Endothelial cell of umbilical vein (primary cell): ENCODE measurements at regions not wholly inside any gene's neighbourhood (a gene's known extent, or its start where the extent isn't known, plus 50 kb on each side); places are given as distances from the start of the nearest gene placed in this dataset.
"Not testable (repeated sequence)": the region's sequence is repeated elsewhere in the genome, so short reads cannot be mapped to it uniquely, and the experiment has no call there.

Experiments used
- BruUV-seq: library from RNA; stranded (reverse); fragments of 400-500 nt; replicated peaks from 2 replicates; lab custom pipeline; 2021; lab: Mats Ljungman, UMichigan
- CTCF ChIA-PET: fragments of 300-600, 350-600 bp; sonication (Branson Sonifier 250); formaldehyde crosslinking; loops from one replicate; lab custom pipeline; 2021; ENCODE audit warnings: antibody characterized with exemption, inconsistent platforms; lab: Charles Lee
- POLR2A ChIA-PET: fragments of 300-600, 350-600 bp; sonication (Branson Sonifier 250); formaldehyde crosslinking; loops from one replicate; lab custom pipeline; 2021; ENCODE audit warnings: antibody characterized with exemption, inconsistent platforms; lab: Charles Lee
- DNase-seq: peaks from one replicate; pipeline ENCODE4 v3.0.0-alpha.2; 2011; ENCODE audit warnings: low read depth, low spot score
- FAIRE-seq: peaks from 2 replicates; lab custom pipeline; 2011; peaks lifted over from hg19 to GRCh38; lab: Jason Lieb, UNC
- H2AFZ ChIP-seq: 2 replicates; pipeline ENCODE4 v1.6.0; 2012; ENCODE audit warnings: low read depth, low read length, control low read depth, inconsistent platforms
- H3K27ac ChIP-seq: 2 replicates; pipeline ENCODE4 v1.5.1; 2011; ENCODE audit warnings: low read depth, mild to moderate bottlenecking, control low read depth, low read length, moderate library complexity; ENCODE audit not compliant: insufficient read depth
- H3K27me3 ChIP-seq, 2 experiments: 2 replicates each; pipeline versions ENCODE4 v1.6.0 to v1.6.1; 2011; ENCODE audit warnings: low read length in 2 of 2, mixed read lengths in 1 of 2; ENCODE audit not compliant: control insufficient read depth in 2 of 2, insufficient read depth in 2 of 2
- H3K36me3 ChIP-seq, 2 experiments: 2 replicates in 1 of 2; 3 replicates in 1 of 2; pipeline ENCODE4 v1.5.1; 2011; ENCODE audit warnings: low read length in 2 of 2, mild to moderate bottlenecking in 1 of 2, moderate library complexity in 1 of 2; ENCODE audit not compliant: control insufficient read depth in 2 of 2, insufficient read depth in 2 of 2; ENCODE audit errors: extremely low read depth in 1 of 2
- H3K4me1 ChIP-seq: 3 replicates; pipeline ENCODE4 v1.5.1; 2011; ENCODE audit warnings: mild to moderate bottlenecking, low read length; ENCODE audit not compliant: control insufficient read depth, insufficient read depth; ENCODE audit errors: extremely low read depth
- H3K4me2 ChIP-seq: 2 replicates; pipeline ENCODE4 v1.6.1; 2011; ENCODE audit warnings: low read length, control low read depth, mixed read lengths; ENCODE audit not compliant: insufficient read depth
- H3K4me3 ChIP-seq, 3 experiments: fragments of 200-600 bp in 1 of 3; sonication (generic), shearing (Covaris generic) in 1 of 3; replicated peaks in 1 of 3; 2 replicates each; pipeline ENCODE4 v1.5.1; 2011 to 2016; ENCODE audit warnings: control low read depth in 3 of 3, low read length in 3 of 3, mild to moderate bottlenecking in 2 of 3, inconsistent platforms in 1 of 3, low read depth in 1 of 3, moderate library complexity in 1 of 3; ENCODE audit not compliant: insufficient read depth in 1 of 3
- H3K79me2 ChIP-seq: 2 replicates; pipeline ENCODE4 v1.6.0; 2012; ENCODE audit warnings: low read length, inconsistent platforms; ENCODE audit not compliant: control insufficient read depth, insufficient read depth
- H3K9ac ChIP-seq: replicated peaks from 2 replicates; pipeline ENCODE3; 2011; ENCODE audit warnings: low read length, control low read depth; ENCODE audit not compliant: insufficient read depth; ENCODE audit errors: extremely low read depth
- H3K9me1 ChIP-seq: replicated peaks from 3 replicates; pipeline ENCODE4 v1.6.0; 2011; ENCODE audit warnings: mild to moderate bottlenecking, low read length; ENCODE audit not compliant: control insufficient read depth, insufficient read depth; ENCODE audit errors: extremely low read depth
- H3K9me3 ChIP-seq: replicated peaks from 2 replicates; pipeline ENCODE4 v1.5.1; 2012; ENCODE audit warnings: low read length, inconsistent platforms; ENCODE audit not compliant: control insufficient read depth, insufficient read depth
- H4K20me1 ChIP-seq: replicated peaks from 2 replicates; pipeline ENCODE3; 2011; ENCODE audit warnings: mild to moderate bottlenecking, low read length; ENCODE audit not compliant: control insufficient read depth, insufficient read depth; ENCODE audit errors: extremely low read depth
- dilution Hi-C: fragments of 300-500 bp; cut with MboI; formaldehyde crosslinking; loops from one replicate; pipeline ENCODE4 v1.15.0; 2019; ENCODE audit warnings: low sequenced_read_pairs; ENCODE audit not compliant: extremely low pct_ligation_motif_present
- intact Hi-C: fragments of 100-400 bp; cut with micrococcal nuclease; formaldehyde crosslinking; loops from one replicate; pipeline ENCODE4 v1.10.0; 2022

- CTCF ChIA-PET, H3K4me2 ChIP-seq, H3K36me3 ChIP-seq, BruUV-seq, H3K9me3 ChIP-seq, H3K4me1 ChIP-seq, DNase-seq, H4K20me1 ChIP-seq, dilution Hi-C loops, H3K9me1 ChIP-seq, FAIRE-seq, H3K4me3 ChIP-seq, POLR2A ChIA-PET, intact Hi-C loops, H3K27me3 ChIP-seq, H2AFZ ChIP-seq, H3K27ac ChIP-seq, H3K9ac ChIP-seq, H3K79me2 ChIP-seq: not testable (repeated sequence)
Measured at GRCh38 chr7:67335165-67335564, 338.5 kb downstream of the TYW1 start.

- H3K9ac ChIP-seq, H3K4me1 ChIP-seq, H3K9me3 ChIP-seq, H4K20me1 ChIP-seq, BruUV-seq, dilution Hi-C loops, H3K4me3 ChIP-seq, H2AFZ ChIP-seq, H3K4me2 ChIP-seq, H3K9me1 ChIP-seq, FAIRE-seq, DNase-seq, H3K79me2 ChIP-seq, CTCF ChIA-PET, H3K27me3 ChIP-seq, H3K36me3 ChIP-seq, H3K27ac ChIP-seq, POLR2A ChIA-PET, intact Hi-C loops: not testable (repeated sequence)
Measured at GRCh38 chr7:67335663-67336062, 339.0 kb downstream of the TYW1 start.

GRCh38 chr7:67338545-67338944, 341.9 kb downstream of the TYW1 start:
- FAIRE-seq, H3K79me2 ChIP-seq, H3K4me2 ChIP-seq, H3K9me1 ChIP-seq, BruUV-seq, DNase-seq, intact Hi-C loops, H3K9ac ChIP-seq, CTCF ChIA-PET, H3K9me3 ChIP-seq, H3K27ac ChIP-seq, dilution Hi-C loops, H2AFZ ChIP-seq, H4K20me1 ChIP-seq, H3K4me3 ChIP-seq, H3K36me3 ChIP-seq, H3K4me1 ChIP-seq, POLR2A ChIA-PET, H3K27me3 ChIP-seq: not testable (repeated sequence)
